HG03175 (cell line): ENCODE measurements at regions not wholly inside any gene's neighbourhood (a gene's known extent, or its start where the extent isn't known, plus 50 kb on each side); places are given as distances from the start of the nearest gene placed in this dataset.

Experiments used
- ATAC-seq: cut with Tn5 transposase; IDR thresholded peaks from one replicate; pipeline ENCODE4 v1.9.1; 2021; ENCODE audit warnings: mild to moderate bottlenecking, moderate library complexity; ENCODE audit not compliant: unreplicated experiment

DNA sequence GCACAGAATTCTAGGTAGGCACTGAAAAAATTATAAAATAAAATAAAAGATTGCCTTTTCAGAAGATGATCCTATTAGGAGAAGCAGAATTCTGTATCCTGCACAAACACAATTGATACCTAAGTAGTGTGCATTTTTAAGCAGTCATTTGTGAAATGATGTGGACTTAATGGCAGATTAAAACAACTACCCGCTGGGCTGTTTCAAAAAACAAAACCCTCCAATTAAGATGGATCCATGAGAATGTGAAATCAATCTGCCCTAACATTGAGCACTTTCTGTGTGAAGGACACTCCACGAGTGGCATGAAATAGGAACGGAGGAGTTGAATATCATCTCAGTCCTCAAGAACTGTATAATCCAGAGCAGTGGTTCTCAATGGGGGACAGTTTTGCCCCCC, 1012.8 kb upstream of the EEF2KMT start:
- ATAC-seq: no peak

GRCh38 chr16:6106061-6106460, 1008.5 kb upstream of the EEF2KMT start:
- no peak for ATAC-seq

- ATAC-seq: no peak
Observed at GRCh38 chr16:6105115-6105514, 1007.5 kb upstream of the EEF2KMT start.

- ATAC-seq: no peak
Observed at GRCh38 chr16:6104428-6104827, 1006.8 kb upstream of the EEF2KMT start.

DNA sequence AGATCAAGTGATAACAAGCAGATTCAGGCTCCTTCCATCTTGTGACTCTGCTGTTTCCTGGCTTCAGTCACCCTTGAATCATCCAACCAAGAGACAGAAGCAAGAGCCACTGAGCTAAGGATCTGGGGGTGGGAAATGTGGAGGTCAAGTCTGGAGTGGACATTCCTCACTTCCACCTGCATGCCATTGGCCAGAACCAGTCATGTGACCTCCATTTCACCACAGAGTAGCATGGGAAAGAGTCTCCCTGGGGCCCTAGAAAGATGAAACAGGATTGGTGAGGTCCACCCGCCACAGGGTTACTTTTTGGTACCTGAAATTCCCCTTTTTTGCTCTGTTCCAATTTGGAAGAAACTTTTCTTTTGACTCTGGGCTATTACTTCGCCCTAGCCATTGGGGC, 1006.0 kb upstream of the EEF2KMT start:
- ATAC-seq: no peak

DNA sequence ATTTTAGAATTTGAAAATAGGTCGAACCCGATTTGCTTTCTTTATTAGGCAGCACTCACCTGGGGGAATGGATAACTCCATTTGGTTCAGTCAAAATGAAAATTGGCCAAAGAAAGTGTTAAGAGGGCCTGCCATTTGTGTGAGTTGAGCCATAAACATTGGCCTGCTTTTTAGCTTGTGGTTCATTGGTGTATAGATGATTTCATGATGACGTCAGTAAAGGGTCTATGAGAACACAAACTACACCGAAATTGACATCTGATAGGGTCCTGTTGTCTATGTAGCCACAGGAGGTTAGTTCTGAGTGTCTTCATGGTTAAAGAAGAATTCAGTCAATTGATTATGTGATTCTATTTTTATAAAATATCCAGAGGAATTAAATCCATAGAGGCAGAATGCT, 1001.5 kb upstream of the EEF2KMT start:
- no peak for ATAC-seq

- ATAC-seq: no peak
Observed at GRCh38 chr16:6096931-6097670, 999.5 kb upstream of the EEF2KMT start.

DNA sequence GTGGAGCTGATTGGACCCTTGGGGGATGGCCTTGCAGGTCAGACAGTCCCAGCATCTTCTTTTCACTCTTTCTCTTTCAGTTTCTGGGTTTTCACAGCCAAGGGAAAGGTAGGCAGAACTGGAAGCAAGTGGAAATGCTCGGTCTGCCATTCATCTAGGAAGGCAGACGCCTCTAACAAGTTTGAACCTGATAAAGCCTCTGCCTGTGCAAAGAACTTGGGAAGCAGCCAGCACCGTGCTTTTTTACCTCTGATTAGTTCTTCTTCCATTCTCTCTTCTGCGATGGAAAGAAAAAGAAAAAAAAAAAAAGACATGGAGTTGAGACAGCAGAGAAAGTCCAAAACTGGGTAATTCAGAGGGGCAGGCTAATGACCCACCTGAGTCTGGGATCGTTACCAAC, 997.8 kb upstream of the EEF2KMT start:
- ATAC-seq: no peak

DNA sequence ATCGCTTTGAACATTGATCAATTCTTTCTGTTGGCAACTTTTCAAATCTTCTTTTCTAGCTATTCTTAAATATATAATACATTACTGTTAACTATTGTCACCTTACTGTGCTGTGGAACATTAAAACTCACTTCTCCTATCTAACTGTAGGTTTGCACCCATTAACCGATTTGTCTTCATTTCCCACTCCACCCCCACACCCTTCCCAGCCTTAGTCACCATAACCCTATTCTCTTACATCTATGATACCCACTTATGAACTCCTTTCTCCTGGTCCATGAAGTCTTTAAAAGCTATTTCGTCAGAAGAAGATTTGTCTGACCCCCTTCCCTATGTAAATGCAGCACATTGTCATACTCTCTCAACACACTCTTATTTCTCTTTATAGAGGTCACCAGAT, 993.4 kb upstream of the EEF2KMT start:
- no peak for ATAC-seq

- no peak for ATAC-seq
Observed at GRCh38 chr16:6081320-6081976, 983.9 kb upstream of the EEF2KMT start.

GRCh38 chr16:6076631-6077030, 979.0 kb upstream of the EEF2KMT start:
- ATAC-seq: no peak

- no peak for ATAC-seq
Observed at GRCh38 chr16:6068063-6068462, 970.5 kb upstream of the EEF2KMT start.

GRCh38 chr16:6066652-6067051, 969.1 kb upstream of the EEF2KMT start:
- no peak for ATAC-seq

DNA sequence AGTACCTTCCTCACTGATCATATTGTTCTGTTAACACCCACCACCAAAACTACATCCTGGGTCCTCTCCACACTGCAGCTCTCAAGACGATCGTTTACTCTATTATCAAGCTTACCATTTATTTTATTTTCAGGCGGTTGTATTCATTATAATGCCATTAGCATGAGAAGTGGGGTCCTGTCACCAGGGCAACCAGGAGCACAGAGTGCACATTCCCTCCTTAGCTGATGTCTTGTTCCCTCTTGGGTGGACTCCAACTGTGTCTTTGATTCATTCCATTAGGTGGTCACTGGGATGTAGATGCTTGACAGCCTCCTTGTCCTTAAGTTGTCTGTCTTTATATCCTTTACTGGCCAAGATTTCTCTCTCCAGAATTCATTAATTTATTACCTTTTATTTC, 965.9 kb upstream of the EEF2KMT start:
- ATAC-seq: no peak

DNA sequence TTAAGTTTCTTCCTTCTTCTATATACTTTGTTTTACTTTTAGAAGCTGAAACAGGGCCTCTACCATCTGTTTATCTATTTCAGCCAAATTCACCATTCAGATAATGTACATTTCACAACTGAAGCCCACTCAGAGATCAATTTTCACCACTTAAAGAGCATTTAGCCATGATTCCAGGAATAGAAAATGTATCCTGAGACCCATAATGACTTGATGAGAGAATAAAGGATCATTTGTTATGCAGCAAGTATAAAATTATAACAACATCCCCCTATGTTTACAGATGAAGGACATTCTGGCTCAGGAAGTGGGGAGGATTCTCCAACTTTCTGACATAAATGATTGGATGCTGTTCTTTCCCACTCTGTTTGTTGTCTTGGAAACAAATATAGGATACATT, 962.1 kb upstream of the EEF2KMT start:
- ATAC-seq: no peak

GRCh38 chr16:6057821-6058220, 960.2 kb upstream of the EEF2KMT start:
- ATAC-seq: no peak

GRCh38 chr16:6048017-6048416, 950.4 kb upstream of the EEF2KMT start:
- ATAC-seq: no peak

DNA sequence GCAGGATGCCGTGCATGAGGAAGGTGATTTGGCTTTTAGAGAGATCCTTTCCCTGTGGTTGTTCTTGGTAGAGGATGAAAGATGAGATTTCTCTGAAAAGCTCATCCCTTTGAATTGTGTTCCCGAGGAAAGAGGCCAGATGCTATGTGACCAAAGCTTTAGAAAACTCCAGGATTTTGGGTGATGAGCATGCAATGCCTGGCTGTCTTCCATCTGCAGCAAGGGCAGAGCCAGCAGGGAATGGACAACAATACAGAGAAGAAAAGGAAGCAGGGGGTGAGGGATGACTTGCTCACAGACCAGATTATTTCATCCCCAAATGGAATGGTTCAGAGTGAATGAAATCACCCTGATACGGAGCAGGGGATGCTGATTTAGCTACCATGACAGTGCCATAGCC, 949.7 kb upstream of the EEF2KMT start:
- ATAC-seq: no peak

GRCh38 chr16:6038941-6039645, 941.5 kb upstream of the EEF2KMT start:
- ATAC-seq: no peak

DNA sequence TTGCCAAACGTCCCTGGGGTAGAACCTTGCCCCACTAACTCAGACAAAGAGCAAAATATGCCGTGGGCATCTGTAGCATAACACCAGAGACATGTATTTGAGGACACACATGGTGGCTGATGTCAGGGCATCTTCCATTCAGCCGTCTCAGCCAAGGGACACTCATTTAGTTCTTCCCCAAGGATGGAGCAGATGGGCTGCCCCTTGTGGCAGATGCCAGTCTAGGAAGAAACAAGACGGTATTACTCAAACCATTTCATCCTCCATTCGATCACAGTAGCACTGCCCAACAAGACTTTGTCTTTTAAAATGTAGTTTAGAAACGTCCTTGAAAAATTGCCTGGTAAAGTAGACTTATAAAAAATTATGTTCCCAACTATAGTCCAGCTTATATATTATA, 937.6 kb upstream of the EEF2KMT start:
- no peak for ATAC-seq

GRCh38 chr16:6034511-6034910, 936.9 kb upstream of the EEF2KMT start:
- no peak for ATAC-seq

GRCh38 chr16:6032438-6032837, 934.8 kb upstream of the EEF2KMT start:
- ATAC-seq: no peak
